Subcutaneous abdominal adipose tissue (tissue), 5 donors: ENCODE measurements at regions not wholly inside any gene's neighbourhood (a gene's known extent, or its start where the extent isn't known, plus 50 kb on each side); places are given as distances from the start of the nearest gene placed in this dataset.
A peak's percentile ranks its signal among the peaks of the same experiment; 100 is the strongest.
"Not testable (repeated sequence)": the region's sequence is repeated elsewhere in the genome, so short reads cannot be mapped to it uniquely, and the experiment has no call there.

ENCODE experiments used
- H3K27ac ChIP-seq: one replicate; pipeline ENCODE4 v1.7.0; 2013; ENCODE audit warnings: low read depth, mild to moderate bottlenecking, inconsistent platforms, low read length, moderate library complexity
- H3K27me3 ChIP-seq, 5 donors: one replicate each; pipeline ENCODE4 v1.7.0; 2013; ENCODE audit warnings: low read length in 5 of 5, inconsistent platforms in 1 of 5; ENCODE audit not compliant: control insufficient read depth in 5 of 5, insufficient read depth in 4 of 5
- H3K36me3 ChIP-seq, 5 donors: one replicate each; pipeline ENCODE4 v1.7.0; 2013; ENCODE audit warnings: low read length in 5 of 5; ENCODE audit not compliant: control insufficient read depth in 5 of 5, insufficient read depth in 5 of 5
- H3K4me1 ChIP-seq, 5 donors: one replicate each; pipeline ENCODE4 v1.7.0; 2013; ENCODE audit warnings: low read length in 5 of 5, mild to moderate bottlenecking in 3 of 5, moderate library complexity in 1 of 5; ENCODE audit not compliant: control insufficient read depth in 5 of 5, insufficient read depth in 5 of 5
- H3K4me3 ChIP-seq, 5 donors: one replicate each; pipeline ENCODE4 v1.7.0; 2013; ENCODE audit warnings: low read length in 5 of 5, low read depth in 1 of 5
- H3K9ac ChIP-seq, 5 donors: one replicate each; pipeline ENCODE4 v1.7.0; 2013; ENCODE audit warnings: low read length in 5 of 5, mild to moderate bottlenecking in 4 of 5, moderate library complexity in 3 of 5
- H3K9me3 ChIP-seq, 5 donors: one replicate each; pipeline ENCODE4 v1.7.0; 2013; ENCODE audit warnings: low read length in 5 of 5; ENCODE audit not compliant: control insufficient read depth in 5 of 5
- donor health status: healthy.
- donor health status: healthy.
- donor health status: healthy.
- donor health status: healthy.
- donor health status: healthy.

GRCh38 chr9:63912451-63912850 is 1372.6 kb downstream of the FOXD4L5 start:
- not testable (repeated sequence) for H3K27ac ChIP-seq, H3K4me3 ChIP-seq

GRCh38 chr9:63909076-63909475 is 1375.9 kb downstream of the FOXD4L5 start:
- H3K9me3 ChIP-seq, H3K4me3 ChIP-seq, H3K27ac ChIP-seq, H3K9ac ChIP-seq, H3K27me3 ChIP-seq, H3K36me3 ChIP-seq, H3K4me1 ChIP-seq: not testable (repeated sequence)

More at GRCh38 chr9:63912451-63912850, 1372.6 kb downstream of the FOXD4L5 start:
- H3K36me3 ChIP-seq, H3K4me1 ChIP-seq, H3K27me3 ChIP-seq, H3K9ac ChIP-seq, H3K9me3 ChIP-seq: not testable (repeated sequence)

DNA sequence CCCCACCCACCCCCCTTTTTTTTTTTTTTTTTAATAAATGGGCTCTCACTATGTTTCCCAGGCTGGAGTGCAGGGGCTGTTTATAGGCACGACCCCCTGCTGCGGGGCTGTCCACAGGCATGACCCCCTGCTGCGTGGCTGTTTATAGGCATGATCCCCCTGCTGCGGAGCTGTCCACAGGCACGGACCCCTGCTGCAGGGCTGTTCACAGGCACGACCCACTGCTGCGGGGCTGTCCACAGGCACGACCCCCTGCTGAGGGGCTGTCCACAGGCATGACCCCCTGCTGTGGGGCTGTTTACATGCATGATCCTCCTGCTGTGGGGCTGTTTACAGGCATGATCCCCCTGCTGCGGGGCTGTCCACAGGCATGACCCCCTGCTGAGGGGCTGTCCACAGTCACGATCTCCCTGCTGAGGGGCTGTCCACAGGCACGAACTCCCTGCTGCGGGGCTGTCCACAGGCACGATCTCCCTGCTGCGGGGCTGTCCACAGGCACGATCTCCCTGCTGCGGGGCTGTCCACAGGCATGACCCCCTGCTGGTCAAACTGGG is 1385.3 kb downstream of the FOXD4L5 start:
- not testable (repeated sequence) for H3K27me3 ChIP-seq, H3K9ac ChIP-seq, H3K36me3 ChIP-seq, H3K9me3 ChIP-seq, H3K4me3 ChIP-seq, H3K27ac ChIP-seq, H3K4me1 ChIP-seq

DNA sequence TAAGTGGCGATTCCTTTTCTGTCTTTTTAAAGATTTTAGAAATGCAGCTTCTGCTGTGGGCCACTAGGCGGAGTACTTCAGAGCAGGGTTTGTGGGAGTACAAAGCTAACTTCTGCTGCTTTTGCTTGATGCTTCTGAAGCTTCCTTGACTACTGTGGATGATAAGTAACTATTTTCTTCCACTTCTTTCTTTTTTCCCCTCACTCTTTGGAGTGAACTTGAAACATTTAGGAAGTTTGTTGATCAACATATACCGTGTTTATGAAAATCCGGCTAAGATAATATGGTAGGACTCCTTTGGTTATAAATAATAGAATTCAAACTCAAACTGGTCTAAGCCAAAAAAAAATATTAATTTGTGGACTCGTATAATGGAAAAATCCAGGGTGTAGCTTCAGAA is 1403.6 kb downstream of the FOXD4L5 start:
- not testable (repeated sequence) for H3K4me3 ChIP-seq, H3K36me3 ChIP-seq, H3K4me1 ChIP-seq, H3K27me3 ChIP-seq, H3K9me3 ChIP-seq, H3K27ac ChIP-seq, H3K9ac ChIP-seq

DNA sequence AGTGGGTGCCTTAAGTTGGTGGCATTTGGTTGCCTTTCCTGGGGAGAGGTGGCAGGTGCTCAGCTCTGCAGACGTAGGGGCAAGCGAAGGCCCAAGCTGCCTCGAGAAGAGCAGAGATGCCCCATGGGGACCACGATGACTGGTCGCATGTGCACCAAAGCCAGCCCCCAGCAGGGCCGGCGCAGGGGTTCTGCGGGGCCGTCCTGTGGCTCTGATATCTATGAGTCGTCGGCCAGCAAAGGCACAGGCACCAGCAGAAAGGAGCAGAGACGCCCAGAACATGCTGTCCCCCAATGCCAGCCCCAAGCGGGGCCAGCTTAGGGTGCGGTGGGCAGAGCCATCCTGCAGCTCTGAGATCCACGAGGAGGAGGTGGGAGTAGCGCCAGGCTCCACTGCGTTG is 1408.6 kb downstream of the FOXD4L5 start:
- H3K4me1 ChIP-seq, H3K27ac ChIP-seq, H3K9me3 ChIP-seq, H3K36me3 ChIP-seq, H3K9ac ChIP-seq, H3K27me3 ChIP-seq, H3K4me3 ChIP-seq: not testable (repeated sequence)

GRCh38 chr9:63859475-63860215 is 1425.4 kb downstream of the FOXD4L5 start:
- Histone ChIP-seq H3K27ac (no peak overlapping the region), H3K9me3 (peaks cover 0 to 8% (median 0%) of the 10 kb centered on the region in 5 donors), H3K36me3 (no peaks in the 10 kb centered on the region), H3K9ac (no peak overlapping the region), H3K27me3 (no peaks in the 10 kb centered on the region), H3K4me3 (peak overlapping the region in 4 of 5 donors; percentile 2 to 59 (median 44)), H3K4me1 (no peaks in the 10 kb centered on the region)

- not testable (repeated sequence) for H3K27ac ChIP-seq, H3K4me1 ChIP-seq, H3K9ac ChIP-seq, H3K9me3 ChIP-seq, H3K27me3 ChIP-seq, H3K36me3 ChIP-seq
- peak overlapping the region in 4 of 5 donors; percentile 2 to 59 (median 44) for H3K4me3 ChIP-seq
Measured at GRCh38 chr9:63859090-63859474, 1425.9 kb downstream of the FOXD4L5 start.

- H3K4me3 ChIP-seq, H3K4me1 ChIP-seq, H3K36me3 ChIP-seq, H3K27ac ChIP-seq, H3K9me3 ChIP-seq, H3K27me3 ChIP-seq, H3K9ac ChIP-seq: not testable (repeated sequence)
Measured at GRCh38 chr9:63853140-63853751, 1431.8 kb downstream of the FOXD4L5 start.

DNA sequence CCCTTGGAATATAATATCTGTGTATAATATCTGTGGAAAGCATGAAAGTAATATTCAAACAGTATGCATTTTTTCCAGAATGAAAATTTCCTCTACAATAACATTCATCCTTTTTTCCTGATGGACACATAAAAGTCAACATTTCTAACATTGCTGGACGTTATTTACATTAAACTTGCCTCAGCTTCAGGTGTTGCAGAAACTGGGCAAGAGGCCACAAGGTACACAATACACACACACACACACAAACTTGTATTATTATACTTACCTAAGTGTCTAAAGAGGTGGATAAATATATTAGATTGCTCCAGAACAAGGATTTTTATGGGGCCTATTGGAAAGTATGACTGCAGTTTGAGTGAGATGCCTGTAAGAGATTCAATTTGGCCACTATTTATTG is 1460.2 kb downstream of the FOXD4L5 start:
- not testable (repeated sequence) for H3K4me1 ChIP-seq, H3K9ac ChIP-seq, H3K9me3 ChIP-seq, H3K36me3 ChIP-seq, H3K4me3 ChIP-seq, H3K27me3 ChIP-seq, H3K27ac ChIP-seq

DNA sequence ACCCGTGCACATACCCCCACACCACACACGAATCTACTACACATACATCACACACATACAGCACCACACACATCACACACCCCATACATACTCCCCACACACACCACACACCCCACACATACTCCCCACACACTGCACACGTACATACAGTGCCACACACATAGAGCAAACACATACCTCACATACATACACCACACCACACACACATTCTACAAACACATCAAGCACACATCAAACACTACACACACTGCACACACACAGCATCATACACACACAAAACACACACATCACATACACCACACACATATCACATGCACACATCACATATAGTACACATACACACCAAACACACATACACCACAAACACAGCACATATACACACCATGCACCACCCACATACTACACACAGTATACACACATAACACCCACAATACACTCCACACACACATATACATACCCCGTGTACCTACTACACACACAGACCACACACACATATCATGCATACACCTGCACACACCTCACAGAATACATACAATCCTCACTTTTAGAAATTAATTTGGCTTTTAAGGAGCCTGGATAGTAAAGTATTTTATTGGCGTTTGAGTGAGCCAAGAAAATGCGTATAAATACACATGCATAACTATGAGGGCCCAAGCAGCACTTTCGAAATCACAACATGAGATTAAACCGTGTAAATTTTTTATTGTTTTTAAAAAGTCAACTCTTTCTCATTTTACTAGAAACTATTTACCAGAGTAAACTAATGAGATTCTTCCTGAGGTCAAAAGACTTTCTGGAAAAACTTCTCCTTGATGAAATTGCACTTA is 1461.4 kb downstream of the FOXD4L5 start:
- not testable (repeated sequence) for H3K4me3 ChIP-seq, H3K9me3 ChIP-seq, H3K27me3 ChIP-seq, H3K27ac ChIP-seq, H3K9ac ChIP-seq, H3K36me3 ChIP-seq, H3K4me1 ChIP-seq
